UCSD-AML1 (cell line): ENCODE measurements at regions not wholly inside any gene's neighbourhood (a gene's known extent, or its start where the extent isn't known, plus 50 kb on each side); places are given as distances from the start of the nearest gene placed in this dataset.
"Not testable (repeated sequence)": the region's sequence is repeated elsewhere in the genome, so short reads cannot be mapped to it uniquely, and the experiment has no call there.

Experiments used
- DNase-seq: peaks from one replicate; lab custom pipeline; 2025; ENCODE audit not compliant: unreplicated experiment; lab: John Stamatoyannopoulos, UW

GRCh38 chr20:2203436-2203835 lies 92.4 kb upstream of the TGM3 start:
- DNase-seq = no peak

GRCh38 chr20:2204021-2204420 lies 91.8 kb upstream of the TGM3 start:
- no peak for DNase-seq

- DNase-seq = peak; percentile 80
Measured at GRCh38 chr20:2206957-2207769, 88.6 kb upstream of the TGM3 start.

GRCh38 chr20:2207770-2208097 lies 88.1 kb upstream of the TGM3 start:
- no peak for DNase-seq

- DNase-seq = no peak
Measured at GRCh38 chr20:2208897-2209296, 86.9 kb upstream of the TGM3 start.

GRCh38 chr20:2210646-2211552 lies 84.9 kb upstream of the TGM3 start:
- DNase-seq = no peak

- DNase-seq = no peak
Measured at GRCh38 chr20:2212456-2213015, 83.3 kb upstream of the TGM3 start.

DNA sequence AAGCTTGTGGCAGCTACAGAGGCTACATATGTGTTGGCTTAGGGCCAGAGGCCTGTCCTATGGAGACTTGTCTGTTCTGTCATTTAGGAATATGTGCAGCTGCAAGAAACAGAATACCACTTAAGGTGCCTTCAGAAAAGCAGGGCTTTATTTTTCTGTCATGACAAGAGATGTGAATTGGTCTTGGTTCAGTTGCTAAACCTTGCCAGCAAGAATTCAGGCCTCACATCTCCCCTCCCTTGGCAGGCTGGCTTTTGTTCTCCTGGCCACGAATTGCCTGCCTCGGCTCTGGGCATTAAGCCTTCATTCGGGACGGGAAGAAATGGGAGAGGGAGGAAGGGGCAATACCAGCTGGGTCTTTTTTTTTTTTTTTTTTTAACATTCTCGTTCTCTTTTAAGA lies 82.4 kb upstream of the TGM3 start:
- DNase-seq = no peak

GRCh38 chr20:2217857-2218539 lies 77.8 kb upstream of the TGM3 start:
- DNase-seq = peak; percentile 53

DNA sequence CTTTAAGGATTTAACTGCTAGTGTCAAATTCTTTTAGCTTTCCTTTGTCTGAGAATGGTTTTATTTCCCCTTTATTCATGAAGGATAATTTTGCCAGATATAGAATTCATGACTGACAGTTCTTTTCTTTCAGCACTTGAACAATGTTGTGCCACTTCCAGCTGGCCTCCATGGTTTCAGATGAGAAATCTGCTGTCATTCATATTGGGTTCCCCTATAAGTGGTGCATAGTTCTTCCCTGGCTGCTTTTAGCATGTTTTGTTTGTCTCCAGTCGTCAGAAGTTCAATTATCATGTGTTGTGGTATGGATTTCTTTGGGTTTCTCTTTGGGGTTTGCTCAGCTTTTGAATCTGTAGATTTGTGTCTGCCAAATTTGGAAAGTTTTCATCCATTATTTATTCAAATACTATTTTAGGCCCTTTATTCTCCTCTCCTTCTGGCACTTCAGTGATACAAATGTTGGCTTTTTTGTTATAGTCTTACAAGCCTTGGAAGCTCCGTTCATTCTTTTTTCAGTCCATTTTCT lies 76.3 kb upstream of the TGM3 start:
- no peak for DNase-seq

DNA sequence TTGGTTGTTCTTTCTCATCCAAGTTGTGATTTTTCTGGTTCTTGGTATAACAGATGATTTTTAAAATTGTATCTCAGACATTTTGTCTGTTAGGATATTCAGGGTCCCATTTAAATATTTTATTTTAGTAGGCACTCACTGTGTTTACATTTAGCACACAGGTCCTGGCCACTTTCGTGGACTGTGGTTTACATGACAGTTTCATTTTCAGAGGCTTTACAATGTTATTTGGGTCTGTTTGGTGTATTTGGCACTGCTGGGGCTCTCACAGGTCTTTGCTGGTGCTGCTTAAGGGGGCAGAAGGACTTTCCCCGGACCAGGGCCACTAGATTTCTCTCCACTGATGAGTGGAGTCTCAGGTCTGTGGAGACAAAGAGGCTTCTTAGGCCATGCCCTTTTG lies 75.5 kb upstream of the TGM3 start:
- DNase-seq = no peak

DNA sequence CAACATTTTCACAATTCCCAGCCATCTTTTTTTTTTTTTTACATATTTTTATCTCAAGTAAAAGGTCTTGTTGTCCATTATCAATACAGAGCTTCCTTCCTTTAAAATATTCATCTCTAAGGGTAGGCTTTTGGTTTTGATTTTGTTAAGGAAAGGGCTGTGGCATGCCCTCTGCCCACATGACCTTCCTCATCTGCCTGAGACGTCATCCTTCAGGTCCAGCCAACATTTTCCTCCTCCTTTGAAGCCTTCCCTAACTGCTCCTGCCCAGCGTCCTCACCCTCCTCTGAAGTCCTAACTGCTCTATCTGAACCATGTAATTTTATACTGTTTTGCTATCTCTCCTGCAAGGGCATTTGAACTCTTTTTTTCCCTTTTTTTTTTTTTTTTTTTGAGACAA lies 73.9 kb upstream of the TGM3 start:
- DNase-seq = no peak

DNA sequence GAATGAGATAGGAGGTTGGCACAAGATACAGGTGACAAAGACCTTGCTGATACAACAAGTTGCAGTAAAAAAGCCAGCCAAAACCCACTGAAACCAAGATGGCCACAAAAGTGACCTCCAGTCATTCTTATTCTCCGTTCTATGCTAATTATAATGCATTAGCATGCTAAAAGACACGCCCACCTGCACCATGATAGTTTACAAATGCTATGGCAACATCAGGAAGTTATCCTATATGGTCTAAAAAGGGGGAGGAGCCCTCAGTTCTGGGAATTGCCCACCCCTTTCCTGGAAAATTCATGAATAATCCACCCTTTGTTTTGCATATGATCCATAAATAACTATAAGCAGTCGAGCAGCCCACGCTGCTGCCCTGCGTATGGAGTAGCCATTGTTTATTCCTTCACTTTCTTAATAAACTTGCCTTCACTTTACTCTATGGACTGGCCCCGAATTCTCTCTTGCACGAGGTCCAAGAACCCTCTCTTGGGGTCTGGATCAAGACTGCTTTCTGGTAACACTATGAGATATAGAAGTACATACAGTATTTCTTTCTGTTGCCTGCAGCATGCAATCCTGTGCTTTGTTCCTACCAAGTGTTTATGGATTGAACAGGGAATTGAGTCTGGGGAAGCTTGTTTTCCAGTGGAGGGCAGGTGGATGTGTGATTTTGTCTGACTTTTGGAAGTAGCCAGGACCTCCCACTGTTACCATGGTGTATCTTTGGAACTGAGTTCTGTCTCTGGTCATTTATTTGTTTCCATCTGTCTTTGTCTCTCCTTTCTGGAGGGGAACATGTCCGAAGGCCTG lies 72.0 kb upstream of the TGM3 start:
- DNase-seq = no peak

DNA sequence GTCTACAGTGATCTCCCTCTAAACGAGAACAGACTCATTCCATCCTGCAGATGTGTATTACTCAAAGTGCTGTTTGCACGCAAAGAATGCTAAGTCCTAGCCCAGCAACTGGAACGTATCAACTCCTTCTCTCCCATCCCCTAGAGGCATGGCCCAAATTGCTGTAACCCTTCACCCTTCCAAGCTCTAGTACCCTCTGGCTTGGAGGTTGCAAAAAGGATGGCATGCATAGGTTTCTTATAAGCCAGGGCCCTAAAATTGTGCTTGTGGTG lies 71.5 kb upstream of the TGM3 start:
- no peak for DNase-seq

GRCh38 chr20:2227285-2227684 lies 68.5 kb upstream of the TGM3 start:
- DNase-seq = not testable (repeated sequence)

DNA sequence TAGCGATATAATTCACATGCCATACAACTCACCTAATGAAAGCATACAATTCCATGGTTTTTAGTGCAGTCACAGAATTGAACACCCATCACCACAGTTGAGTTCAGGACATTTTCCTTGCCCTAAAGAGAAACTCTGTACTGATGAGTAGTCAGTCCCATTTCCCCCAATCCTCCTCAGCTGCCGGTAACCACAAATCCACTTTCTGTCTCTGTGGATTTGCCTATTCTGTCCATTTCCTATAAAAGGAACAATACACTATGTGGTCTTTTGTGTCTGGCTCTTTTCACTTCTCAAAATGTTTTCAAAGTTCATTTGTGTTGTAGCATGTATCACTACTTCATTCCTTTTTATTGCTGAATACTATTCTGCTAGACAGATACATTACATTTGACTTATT lies 67.9 kb upstream of the TGM3 start:
- DNase-seq = no peak

DNA sequence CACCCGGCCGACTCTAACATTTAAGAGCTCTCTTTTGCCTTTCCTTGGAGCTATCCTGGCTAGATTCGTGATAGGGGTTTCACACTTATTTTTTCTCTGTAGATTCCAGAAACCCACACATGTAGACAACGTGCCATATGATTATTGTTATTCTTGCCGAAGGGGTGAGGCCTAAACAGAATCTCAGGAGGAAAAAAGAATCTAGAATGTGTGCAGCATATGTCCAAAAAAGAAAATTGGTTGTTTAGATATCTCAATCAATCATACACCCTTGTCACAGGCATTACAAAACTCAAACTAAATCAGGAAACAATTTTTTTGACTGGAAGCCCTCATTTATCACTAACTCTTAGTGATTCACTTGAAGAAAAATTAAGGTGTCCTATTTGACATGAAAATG lies 66.9 kb upstream of the TGM3 start:
- no peak for DNase-seq

GRCh38 chr20:2230726-2231488 lies 64.9 kb upstream of the TGM3 start:
- no peak for DNase-seq

- no peak for DNase-seq
Measured at GRCh38 chr20:2231701-2232100, 64.1 kb upstream of the TGM3 start.
